Upper lobe of left lung (tissue), 4 donors: ENCODE measurements at regions not wholly inside any gene's neighbourhood (a gene's known extent, or its start where the extent isn't known, plus 50 kb on each side); places are given as distances from the start of the nearest gene placed in this dataset.

Experiments used
- CTCF ChIP-seq, 6 experiments: fragments of 450-650 bp in 4 of 6; fragments of 200-600 bp in 2 of 6; sonication (generic) in 2 of 6; IDR thresholded peaks; one replicate each; pipeline ENCODE4 v1.5.1; 2016 to 2019; ENCODE audit warnings: antibody characterized with exemption in 6 of 6
- EP300 ChIP-seq, 4 donors: sonication (generic); formaldehyde crosslinking; IDR thresholded peaks; one replicate each; pipeline ENCODE4 v1.5.1; 2017; ENCODE audit warnings: antibody characterized with exemption in 4 of 4, control low read depth in 2 of 4
- POLR2A ChIP-seq, 4 donors: fragments of 450-650 bp; IDR thresholded peaks; one replicate each; pipeline ENCODE4 v1.5.1; 2016 to 2017; ENCODE audit warnings: antibody characterized with exemption in 4 of 4, mild to moderate bottlenecking in 2 of 4
- POLR2AphosphoS5 ChIP-seq, 2 donors: sonication (generic); formaldehyde crosslinking; IDR thresholded peaks; one replicate each; pipeline ENCODE4 v1.5.1; 2017; ENCODE audit warnings: antibody characterized with exemption in 2 of 2

GRCh38 chr5:166018716-166019115 lies 2272.7 kb upstream of the WWC1 start:
- TF ChIP-seq CTCF (IDR thresholded peaks at IDR 0.05): no peak
- TF ChIP-seq EP300 (IDR thresholded peaks at IDR 0.05): no peak
- TF ChIP-seq POLR2A (IDR thresholded peaks at IDR 0.05): no peak
- no peak for TF ChIP-seq POLR2AphosphoS5 (IDR thresholded peaks at IDR 0.05)
